HG02884 (cell line): ENCODE measurements at regions not wholly inside any gene's neighbourhood (a gene's known extent, or its start where the extent isn't known, plus 50 kb on each side); places are given as distances from the start of the nearest gene placed in this dataset.
"Not testable (repeated sequence)": the region's sequence is repeated elsewhere in the genome, so short reads cannot be mapped to it uniquely, and the experiment has no call there.

Source experiments
- ATAC-seq: cut with Tn5 transposase; IDR thresholded peaks from one replicate; pipeline ENCODE4 v1.9.1; 2021; ENCODE audit warnings: mild to moderate bottlenecking, moderate library complexity; ENCODE audit not compliant: unreplicated experiment

DNA sequence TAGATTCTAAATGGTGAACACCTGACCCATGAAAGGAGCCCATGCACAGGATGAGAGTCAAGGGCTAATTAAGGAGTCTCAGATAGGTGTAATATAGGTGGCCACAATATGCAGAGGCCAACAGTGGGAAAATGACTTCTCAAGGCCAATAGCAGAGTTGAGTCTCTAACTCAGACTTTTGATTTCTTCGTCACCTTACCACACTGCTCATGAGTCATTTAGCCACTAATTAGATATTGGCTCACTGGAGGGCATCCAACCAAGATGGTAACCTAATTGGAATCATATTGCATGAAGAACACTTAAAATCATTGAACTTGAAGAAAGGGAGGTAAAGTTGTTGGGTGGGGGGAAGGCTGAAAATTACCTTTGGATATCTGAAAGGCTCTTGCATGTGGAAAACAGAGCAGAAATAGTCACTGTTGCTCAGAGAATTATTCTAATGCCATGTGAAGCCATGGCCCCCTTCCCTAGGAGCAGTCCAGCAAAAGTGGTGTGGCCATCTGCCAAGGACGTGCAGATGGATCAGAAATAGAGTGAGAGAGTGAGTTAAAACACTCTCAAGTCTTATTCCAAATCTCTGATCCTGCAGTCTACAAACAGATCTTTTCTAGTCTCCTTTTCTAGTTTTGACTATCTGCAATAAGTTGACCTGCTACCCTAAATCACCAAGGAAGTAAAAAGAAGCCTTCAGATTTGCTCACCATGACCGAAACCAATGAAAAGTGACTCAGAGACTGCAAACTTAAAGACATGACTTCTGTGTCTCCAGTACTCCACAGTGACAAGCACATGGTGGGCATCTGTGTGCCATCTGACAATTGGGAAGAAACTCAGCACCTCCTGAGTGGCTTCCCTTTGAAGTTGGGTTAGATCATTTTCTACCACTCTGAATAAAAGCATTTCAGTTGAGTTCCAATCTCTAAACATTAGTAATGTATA lies 93.9 kb upstream of the C1QTNF7 start:
- ATAC-seq = no peak

DNA sequence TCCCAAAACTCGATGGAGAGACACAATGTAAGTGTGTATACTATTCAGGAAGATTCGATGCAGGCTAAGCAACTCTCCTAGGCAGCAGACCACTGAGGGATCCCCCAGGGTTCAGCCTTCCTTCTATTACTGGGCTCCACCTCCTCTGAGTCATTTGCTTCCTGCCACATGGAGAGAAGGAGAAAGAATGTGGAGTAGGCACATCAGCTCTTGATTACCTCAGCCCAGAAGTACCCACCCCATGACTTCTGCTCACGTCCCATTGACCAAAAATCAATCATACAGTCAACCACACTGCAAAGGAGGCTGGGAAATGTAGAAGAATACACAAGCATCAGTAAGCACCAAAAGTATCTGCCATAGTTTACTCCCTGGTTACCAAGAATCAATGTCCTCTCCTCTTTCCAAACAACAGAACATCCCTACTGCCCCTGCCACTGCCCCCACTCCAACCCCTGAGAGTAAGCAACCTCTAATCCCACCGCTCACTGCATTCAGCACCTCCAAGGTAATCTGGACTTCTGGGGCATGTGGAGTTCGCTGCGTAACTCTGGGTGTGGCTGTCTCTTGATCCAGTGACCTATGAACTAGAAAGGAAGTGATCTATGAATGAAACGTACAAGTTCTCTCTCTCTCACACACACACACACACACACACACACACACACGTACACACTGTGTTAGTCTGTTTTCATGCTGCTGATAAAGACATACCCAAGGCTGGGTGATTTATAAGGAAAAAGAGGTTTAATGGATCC lies 91.2 kb upstream of the C1QTNF7 start:
- no peak for ATAC-seq

DNA sequence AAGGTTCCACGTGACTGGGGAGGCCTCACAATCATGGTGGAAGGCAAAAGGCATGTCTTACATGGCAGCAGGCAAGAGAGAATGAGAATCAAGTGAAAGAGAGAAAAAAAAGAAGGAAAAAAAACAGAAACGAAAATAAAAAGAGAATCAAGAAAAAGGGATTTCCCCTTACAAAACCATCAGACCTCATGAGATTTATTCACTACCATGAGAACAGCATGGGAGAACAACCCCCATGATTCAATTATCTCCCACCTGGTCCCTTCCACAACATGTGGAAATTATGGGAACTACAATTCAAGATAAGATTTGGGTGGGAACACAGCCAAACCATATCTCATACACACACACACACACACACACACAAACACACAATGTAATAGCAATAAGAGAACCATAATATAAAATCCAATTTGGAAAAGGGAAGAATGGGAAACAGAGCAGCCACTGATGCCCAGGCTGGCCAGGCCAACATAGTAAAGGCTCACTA lies 90.6 kb upstream of the C1QTNF7 start:
- ATAC-seq = not testable (repeated sequence)

DNA sequence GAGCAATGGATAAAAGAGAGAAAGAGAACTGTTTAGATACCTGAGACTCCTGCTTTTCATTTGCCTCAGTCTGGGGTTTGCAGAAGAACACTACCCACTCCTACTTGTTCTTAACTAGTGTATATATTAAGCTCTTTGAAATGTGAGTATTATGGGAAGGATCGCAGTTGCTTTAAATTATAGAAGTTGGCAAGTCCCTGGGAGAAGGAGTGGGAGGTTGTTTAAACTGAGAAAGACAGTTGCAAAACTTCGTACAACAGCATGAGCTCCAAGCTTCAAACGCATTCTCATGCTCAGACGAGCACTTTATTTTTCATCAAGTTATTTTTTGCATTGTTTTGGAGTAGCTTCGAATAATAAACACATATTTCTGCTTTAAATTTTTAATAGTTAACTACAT lies 88.1 kb upstream of the C1QTNF7 start:
- no peak for ATAC-seq

DNA sequence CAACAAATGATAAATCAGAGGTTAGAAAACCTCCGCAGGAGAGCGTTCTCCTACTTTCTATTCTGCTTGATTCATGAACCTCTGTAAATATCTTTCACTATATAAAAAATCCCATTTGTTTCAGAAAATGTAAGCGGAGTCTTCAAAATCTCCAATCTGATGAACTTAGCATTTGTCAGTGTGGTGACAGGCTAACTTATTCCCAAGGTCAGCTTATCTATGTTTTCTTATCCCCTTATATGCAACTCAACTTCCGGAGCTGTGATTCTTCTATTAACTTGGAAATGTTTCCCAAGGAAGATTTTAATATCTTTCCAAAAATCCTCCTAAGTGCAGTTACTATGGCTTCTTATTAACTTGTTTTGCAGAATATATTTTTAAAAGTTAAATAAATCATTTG lies 87.5 kb upstream of the C1QTNF7 start:
- no peak for ATAC-seq

DNA sequence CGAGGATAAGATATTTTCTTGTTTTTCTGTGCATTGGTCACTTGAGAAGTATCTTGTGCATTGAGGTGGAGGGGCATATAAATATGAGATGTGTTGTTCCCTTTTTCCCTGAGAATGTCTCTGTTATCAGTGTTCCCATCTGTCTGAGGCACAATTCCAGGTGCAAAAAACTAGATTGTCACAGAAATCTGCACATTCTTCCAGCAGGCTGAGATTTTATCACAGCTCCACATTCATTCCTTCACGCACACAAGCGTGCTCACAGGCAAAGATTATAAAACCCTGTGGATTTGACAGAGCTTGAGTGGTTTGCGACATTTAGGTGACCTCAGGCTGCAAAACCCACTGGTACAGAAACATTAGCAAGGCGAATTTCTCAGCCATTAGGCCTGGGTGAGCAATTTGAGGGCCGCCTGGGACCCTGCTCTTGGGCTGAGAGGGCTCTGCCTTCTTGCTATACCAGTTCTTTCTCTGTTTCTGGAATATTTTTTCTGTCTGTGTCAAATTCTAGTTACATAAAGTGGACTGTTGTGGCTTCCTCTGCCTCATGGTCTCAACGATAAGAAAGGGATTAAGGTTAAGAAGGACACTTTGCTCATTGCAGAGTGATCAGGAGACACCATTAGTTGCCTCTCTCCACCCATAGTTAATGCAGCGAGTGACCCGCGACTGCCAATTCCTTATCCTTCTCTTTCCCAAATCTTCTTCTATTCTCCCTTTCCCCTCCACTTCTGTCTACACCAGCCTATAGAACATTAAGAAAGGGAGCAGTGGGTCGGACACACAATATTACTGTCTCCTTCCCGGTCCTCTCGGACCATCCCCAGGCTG lies 86.7 kb upstream of the C1QTNF7 start:
- ATAC-seq = no peak

DNA sequence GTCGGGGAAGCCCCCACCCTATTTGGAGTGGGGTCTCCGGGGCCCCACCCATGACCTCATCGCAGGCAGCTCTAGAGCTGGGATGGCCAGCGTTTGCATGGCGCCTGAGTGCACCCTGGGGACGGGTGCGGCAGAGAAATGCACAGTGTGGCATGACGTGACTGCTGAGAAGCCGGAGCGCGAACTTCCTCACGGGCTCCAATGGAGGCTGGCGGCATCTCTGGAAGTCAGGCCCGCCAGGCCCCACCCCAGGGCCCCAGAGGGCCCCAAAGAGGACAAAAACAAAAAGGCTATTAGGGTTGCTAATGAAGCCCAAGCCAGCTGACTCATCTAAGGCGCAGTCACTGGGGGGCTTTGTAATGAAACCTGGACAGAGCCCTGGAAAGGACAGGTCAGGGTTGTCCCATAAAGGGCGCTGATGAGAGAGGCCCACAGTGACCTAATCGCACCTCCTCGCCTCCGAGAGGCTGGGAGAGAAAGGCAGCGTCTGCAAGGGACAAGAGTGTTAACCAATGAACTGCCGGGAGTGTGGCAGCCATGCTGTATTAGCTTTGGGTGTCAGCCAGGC lies 86.0 kb upstream of the C1QTNF7 start:
- no peak for ATAC-seq

DNA sequence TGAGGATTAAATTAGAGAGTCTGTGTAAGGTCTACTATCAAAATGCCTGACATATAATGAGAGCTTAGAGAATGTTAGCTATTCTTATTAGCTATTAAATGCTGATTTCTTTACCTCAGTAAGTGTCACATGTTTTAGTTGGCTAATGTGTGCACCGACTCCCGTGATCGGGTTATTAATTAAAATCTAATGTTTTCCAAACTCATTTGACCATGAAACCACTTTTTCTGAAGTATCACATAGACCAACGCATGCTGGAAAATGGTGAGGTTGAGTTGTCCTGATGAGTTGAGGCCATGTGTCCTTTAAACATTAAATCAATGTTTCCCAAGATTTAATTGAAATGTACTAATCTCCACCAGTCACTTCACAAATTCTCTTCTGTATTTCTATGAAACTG lies 84.8 kb upstream of the C1QTNF7 start:
- no peak for ATAC-seq

DNA sequence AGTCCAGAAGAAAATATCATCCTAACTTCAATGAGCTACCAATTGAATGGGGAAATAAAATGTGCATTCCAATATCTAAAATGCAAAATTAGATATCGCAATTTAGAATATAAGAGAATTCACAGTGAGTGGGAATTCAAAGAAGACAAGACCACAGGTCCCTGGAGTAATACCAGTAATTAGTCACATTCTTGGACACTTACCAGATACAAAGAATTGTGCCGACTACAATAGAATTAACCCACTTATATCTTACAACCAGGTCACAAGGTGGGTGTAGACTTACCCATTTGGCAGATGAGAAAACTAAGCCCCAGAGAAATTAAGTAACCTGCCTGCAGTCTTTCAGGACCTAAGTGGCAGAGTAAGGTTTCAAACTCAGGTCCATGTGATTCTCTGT lies 84.3 kb upstream of the C1QTNF7 start:
- ATAC-seq = no peak

DNA sequence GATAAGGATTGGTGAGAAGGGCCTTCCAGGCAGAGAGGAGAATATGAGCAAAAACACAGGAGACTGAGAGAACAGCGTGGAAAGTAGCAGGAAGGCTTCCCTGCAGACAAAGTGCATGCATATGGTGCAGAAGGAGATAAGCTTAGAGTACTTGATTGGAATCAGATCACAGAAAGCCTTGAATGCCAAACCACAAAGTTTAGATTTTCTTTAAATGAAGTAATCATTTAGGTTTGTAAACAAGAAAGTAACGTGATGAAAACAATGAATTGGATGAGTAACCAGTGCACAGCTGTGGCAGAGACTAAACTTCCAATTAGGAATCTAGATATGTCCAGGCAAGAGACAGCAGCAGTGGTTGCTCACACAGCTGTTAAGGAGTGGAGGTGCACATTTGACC lies 83.8 kb upstream of the C1QTNF7 start:
- no peak for ATAC-seq

DNA sequence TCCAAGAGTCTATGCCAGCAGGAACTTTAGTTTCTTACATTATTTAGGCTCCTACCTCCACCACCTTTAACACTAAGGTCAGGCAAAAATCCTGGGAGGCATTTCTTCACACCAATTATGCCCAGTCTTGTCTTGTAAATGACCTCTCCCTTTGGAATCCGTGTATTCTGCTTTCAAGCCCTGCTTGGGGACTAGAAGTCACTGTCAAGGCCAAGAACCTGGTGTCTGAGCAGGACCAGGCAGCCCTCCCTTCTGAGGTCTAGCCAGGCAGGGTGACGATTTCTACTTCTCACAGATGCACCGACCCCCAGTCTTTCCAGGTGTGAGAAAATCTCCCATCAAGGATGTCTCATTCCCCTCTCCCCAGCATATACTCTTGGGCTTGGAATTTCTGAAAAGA lies 82.7 kb upstream of the C1QTNF7 start:
- no peak for ATAC-seq

DNA sequence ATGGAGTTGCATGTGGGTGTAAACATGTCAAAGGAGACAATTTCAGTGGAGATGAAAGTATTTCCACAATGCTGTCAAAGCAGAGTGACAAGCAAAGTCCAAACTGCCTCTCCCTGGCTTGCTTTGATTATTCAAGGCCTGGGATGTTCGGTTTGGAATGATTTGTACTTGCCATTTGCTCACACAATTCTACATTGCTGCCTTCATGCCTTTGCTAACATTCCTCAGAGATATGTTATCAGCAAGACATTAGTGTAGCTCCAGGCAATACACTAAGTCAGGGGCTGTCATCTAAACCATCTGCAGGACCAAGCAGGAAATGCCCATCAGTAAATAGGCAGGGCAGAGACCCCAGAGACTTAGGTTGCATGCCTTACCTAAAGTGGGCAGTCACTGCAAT lies 79.6 kb upstream of the C1QTNF7 start:
- ATAC-seq = no peak

DNA sequence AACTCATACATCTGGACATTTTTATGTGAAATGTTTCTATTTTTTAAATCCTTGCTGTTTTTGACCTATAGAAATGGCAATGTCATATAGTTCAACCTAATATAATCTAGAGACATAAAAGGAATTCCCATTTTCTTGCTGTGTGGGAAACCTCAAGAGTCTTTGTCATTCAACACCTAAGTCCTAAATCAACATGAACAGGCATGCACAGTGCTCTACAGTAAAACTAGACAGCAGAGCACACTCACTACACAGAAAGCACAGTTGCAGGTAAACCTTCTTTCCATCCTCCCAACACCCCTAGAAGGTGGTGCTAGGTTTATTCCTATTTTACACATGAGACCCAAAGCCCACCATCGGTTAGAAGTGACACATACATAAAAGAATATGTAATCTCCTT lies 79.1 kb upstream of the C1QTNF7 start:
- ATAC-seq = no peak

DNA sequence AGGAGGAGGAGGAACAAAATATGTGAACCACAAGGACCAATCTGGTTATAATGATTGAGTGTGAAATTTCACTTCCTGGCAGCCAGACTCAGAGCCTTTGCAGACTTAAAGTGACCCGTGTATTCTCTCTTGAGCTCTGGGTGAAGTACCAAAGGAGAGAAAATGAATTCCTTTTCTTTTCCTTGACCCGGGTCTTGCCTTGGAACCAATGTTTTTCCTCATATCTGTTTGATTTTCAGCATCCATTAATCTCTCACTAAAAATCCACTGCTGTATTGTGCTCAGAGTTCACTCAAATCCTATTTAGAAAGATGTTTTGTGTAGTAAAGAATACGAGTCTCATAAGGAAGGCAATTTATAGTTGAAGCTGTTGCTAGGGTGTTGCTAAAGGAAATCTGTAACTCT lies 78.3 kb upstream of the C1QTNF7 start:
- ATAC-seq = no peak

DNA sequence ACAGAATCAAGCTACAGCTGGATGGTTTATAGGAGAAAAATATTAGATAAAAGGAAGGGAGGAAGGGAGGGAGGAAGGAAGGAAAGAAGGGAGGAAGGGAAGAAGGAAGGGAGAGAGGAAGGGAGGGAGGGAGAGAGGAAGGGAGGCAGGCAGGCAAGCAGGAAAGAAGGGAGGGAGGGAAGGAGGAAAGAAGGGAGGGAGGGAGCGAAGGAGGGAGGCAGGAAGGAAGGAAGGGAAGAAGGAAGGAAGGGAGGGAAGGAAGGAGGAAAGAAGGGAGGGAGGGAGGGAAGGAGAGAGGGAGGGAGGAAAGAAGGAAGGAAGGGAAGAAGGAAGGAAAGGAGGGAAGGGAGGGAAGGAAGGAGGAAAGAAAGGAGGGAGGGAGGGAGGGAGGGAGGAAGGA lies 77.9 kb upstream of the C1QTNF7 start:
- no peak for ATAC-seq

DNA sequence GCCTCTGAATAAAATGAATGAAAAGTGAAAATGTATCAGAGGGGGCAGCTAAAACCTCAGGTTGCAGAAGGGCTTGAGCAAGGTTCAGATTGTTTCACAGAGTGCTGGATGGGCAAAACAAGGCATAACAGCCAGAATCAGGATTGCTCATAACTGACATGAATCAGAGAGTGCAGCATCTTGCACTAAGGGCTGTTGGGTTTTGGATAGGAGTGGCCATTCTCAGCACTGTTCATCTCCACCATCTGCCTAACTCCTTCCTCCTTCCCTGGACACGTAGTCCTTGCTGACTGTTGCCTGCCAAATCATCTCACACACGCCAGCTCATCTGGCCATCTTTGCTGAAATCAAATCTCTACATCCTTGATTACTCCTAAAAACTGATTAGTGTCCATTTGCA lies 75.3 kb upstream of the C1QTNF7 start:
- no peak for ATAC-seq

DNA sequence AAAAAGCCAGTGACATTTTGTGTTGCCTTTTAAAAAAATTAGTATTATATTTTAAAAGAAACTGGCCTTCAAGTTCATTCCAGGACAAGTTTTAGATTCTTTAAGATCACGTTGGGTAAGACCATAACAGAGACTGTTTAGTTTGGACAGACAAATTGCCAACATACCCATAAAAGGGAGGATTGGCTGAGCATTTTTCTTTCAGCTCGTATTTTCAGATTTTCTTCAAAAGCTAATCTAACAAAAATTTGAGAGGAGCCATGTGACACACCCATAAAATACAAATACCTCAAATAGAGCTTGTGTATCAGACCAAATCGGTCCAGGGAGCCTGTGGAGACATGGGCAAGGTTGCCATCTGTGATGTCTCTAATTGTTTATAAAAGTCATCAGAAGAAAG lies 74.6 kb upstream of the C1QTNF7 start:
- no peak for ATAC-seq

DNA sequence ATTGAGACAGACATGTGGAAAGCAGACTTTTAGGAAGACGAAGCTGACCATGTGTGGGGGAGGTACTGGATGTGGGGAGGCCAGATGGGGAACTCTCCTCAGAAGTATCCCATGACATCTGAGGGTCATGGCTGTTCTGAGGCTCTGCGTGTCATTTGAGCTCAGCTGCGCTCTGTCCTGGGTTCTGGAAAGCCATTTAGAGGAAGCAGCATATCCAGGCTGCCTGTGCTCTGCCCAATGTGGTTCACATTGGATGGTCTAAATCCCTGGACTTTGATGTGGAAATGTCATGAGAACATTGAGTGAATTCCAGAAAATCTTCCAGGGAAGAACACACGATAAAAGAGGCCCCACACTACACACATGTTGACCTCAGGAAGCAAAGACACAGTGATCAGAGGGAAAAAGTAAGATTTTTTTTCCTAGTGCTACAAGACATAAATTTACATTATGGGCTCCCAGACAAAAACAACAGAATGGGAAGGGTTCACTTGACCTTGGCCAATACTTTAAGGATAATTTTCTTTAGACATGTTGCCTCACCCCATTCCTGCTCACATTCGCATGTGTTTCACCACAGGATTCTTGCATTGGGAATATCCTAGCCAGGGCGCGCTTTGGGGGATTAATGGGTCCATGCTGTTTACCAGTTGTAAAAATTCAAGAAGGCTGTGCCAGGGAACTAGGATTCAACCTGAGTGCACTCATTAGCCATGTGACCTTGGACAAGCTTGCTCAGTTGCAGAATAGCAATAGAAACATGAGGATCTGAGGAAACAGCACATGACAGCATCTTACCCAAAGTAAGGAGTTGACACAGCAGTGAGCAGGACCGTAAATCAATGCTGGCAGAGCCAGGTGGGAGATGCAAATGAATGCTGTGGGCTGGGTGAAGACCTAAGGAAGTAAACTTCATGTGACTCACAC lies 73.2 kb upstream of the C1QTNF7 start:
- ATAC-seq = no peak

DNA sequence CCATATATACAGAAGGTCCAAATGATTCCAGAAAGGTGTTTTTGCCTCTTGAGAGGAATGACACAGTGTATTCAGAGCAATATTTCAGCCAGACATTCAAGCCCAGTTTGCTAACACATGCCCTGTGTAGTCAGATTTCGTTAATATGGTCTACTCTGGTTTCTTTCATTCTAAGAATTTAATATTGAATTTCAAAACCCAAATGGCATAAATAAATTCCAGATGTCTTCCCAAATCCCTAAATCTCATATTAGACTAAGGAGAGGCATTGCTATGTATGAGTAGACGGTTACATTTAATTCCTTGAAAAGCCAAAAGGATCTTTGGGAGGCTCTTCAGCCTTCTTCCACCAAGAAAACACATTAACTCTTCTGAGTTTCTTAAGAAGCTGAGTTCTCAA lies 66.3 kb upstream of the C1QTNF7 start:
- ATAC-seq = no peak

DNA sequence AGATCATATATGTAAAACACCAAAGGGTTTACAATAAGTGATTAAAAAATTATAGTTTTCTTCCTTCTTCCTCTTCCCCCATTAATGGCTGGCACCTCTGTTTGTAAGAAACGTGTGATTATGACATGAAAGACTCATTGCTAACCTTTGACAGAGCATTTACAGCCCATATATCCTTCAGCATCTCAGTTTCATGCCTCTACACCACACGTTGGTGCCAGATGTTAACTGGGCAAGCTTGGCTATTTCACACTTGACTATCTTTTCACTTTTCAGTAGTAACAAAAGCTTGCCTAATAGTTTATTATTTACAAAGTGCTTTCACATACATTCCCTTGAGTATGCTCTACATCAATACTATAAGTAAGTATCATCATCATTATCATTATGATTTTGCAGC lies 65.3 kb upstream of the C1QTNF7 start:
- ATAC-seq = no peak
